Right lobe of liver (tissue), 6 donors: ENCODE measurements at regions not wholly inside any gene's neighbourhood (a gene's known extent, or its start where the extent isn't known, plus 50 kb on each side); places are given as distances from the start of the nearest gene placed in this dataset.

Experiments
- ATAC-seq, 4 donors: fragments of 200-7000 bp; cut with Tn5 transposase; one replicate each; pipeline ENCODE4 v1.9.1; 2020; ENCODE audit warnings: mild to moderate bottlenecking in 4 of 4, moderate library complexity in 4 of 4
- DNase-seq, 3 donors: peaks; one replicate each; pipeline ENCODE4 v3.0.0-alpha.2; 2020
- H3K27ac ChIP-seq, 3 donors: fragments of 200-600 bp; one replicate each; pipeline ENCODE4 v1.8.0; 2022
- H3K27me3 ChIP-seq, 2 donors: fragments of 200-600 bp; one replicate each; pipeline ENCODE4 v1.8.0; 2022
- H3K36me3 ChIP-seq, 4 donors: fragments of 200-600 bp; sonication (generic) in 1 of 4; one replicate each; pipeline versions ENCODE4 v1.5.1 to v1.8.0; 2017 to 2022; ENCODE audit warnings: control low read depth in 1 of 4
- H3K4me1 ChIP-seq, 4 donors: fragments of 200-600 bp; sonication (generic) in 1 of 4; one replicate each; pipeline versions ENCODE4 v1.5.1 to v1.8.0; 2017 to 2022; ENCODE audit warnings: control low read depth in 1 of 4
- H3K4me3 ChIP-seq, 3 donors: fragments of 200-600 bp; one replicate each; pipeline ENCODE4 v1.8.0; 2022
- H3K9me3 ChIP-seq, 4 donors: fragments of 200-600 bp; sonication (generic) in 1 of 4; one replicate each; pipeline versions ENCODE4 v1.5.1 to v1.8.0; 2017 to 2022; ENCODE audit warnings: control low read depth in 1 of 4
- POLR2A ChIP-seq: fragments of 450-650 bp; IDR thresholded peaks from one replicate; pipeline ENCODE4 v1.6.1; 2017; ENCODE audit warnings: antibody characterized with exemption, mild to moderate bottlenecking
- WGBS: methylation state at CpG from one replicate; pipeline ENCODE4 v1.1.6; 2018; ENCODE audit warnings: low coverage, low lambda C conversion rate; ENCODE audit not compliant: insufficient coverage; ENCODE audit errors: missing lambda C conversion rate; 5-methylcytosine and 5-hydroxymethylcytosine counted together
- intact Hi-C, 2 donors: fragments of 100-400 bp; cut with DNase I; formaldehyde crosslinking; loops; one replicate each; pipeline versions ENCODE4 v1.11.2 to v1.14.1; 2022
- TF ChIP-seq, protein P1 (sequence below), 4 donors: fragments of 200-600 bp in 3 of 4; fragments of 450-650 bp in 1 of 4; IDR thresholded peaks; one replicate each; pipeline versions ENCODE4 v1.5.1 to v1.8.0; 2016 to 2022; ENCODE audit warnings: antibody characterized with exemption in 4 of 4, mild to moderate bottlenecking in 2 of 4
- donor health status: DM: no; HTN: yes; CAD: no.
- donor health status: DM: no; HTN: no; CAD: no.
- donor health status: DM: no; HTN: no; CAD: no.
- donor health status: DM: no; HTN: yes; CAD: no.
- donor health status: DM: no; HTN: yes; CAD: no.

DNA sequence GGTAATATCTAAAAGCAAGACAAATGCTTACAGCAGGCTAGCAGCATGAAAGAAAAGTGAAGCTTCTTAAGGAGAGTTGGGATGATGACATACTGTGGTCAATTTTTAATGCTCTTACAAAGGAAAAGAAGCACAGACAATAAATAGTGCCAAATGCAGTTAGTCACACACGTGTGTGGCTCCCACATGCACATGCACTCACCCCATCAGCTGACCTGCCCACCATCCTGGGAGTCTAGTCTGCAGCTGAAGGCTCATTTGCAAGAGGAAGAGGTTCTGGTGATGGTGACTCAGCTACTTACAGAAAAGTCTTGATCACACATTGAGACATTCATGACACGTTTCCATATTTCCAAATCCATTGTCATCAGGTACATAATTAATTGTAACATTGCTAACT lies 129.3 kb downstream of the MRPL36 start:
- intact Hi-C loops: no loop called here
- ATAC-seq (no peak), DNase-seq (no peak)
- no peak overlapping the region for H3K4me3 ChIP-seq
- H3K27me3 ChIP-seq: peaks cover 0 to 9% of the 10 kb centered on the region in 2 donors
- 21% methylated on average over 2 of the region's 2 CpGs for WGBS
- H3K9me3 ChIP-seq: no peaks in the 10 kb centered on the region
- no peak for TF ChIP-seq POLR2A
- TF ChIP-seq, protein P1, sequence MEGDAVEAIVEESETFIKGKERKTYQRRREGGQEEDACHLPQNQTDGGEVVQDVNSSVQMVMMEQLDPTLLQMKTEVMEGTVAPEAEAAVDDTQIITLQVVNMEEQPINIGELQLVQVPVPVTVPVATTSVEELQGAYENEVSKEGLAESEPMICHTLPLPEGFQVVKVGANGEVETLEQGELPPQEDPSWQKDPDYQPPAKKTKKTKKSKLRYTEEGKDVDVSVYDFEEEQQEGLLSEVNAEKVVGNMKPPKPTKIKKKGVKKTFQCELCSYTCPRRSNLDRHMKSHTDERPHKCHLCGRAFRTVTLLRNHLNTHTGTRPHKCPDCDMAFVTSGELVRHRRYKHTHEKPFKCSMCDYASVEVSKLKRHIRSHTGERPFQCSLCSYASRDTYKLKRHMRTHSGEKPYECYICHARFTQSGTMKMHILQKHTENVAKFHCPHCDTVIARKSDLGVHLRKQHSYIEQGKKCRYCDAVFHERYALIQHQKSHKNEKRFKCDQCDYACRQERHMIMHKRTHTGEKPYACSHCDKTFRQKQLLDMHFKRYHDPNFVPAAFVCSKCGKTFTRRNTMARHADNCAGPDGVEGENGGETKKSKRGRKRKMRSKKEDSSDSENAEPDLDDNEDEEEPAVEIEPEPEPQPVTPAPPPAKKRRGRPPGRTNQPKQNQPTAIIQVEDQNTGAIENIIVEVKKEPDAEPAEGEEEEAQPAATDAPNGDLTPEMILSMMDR (IDR thresholded peaks at IDR 0.05): no peak
- no peak overlapping the region for H3K27ac ChIP-seq
- no peaks in the 10 kb centered on the region for H3K36me3 ChIP-seq
- no peaks in the 10 kb centered on the region for H3K4me1 ChIP-seq

DNA sequence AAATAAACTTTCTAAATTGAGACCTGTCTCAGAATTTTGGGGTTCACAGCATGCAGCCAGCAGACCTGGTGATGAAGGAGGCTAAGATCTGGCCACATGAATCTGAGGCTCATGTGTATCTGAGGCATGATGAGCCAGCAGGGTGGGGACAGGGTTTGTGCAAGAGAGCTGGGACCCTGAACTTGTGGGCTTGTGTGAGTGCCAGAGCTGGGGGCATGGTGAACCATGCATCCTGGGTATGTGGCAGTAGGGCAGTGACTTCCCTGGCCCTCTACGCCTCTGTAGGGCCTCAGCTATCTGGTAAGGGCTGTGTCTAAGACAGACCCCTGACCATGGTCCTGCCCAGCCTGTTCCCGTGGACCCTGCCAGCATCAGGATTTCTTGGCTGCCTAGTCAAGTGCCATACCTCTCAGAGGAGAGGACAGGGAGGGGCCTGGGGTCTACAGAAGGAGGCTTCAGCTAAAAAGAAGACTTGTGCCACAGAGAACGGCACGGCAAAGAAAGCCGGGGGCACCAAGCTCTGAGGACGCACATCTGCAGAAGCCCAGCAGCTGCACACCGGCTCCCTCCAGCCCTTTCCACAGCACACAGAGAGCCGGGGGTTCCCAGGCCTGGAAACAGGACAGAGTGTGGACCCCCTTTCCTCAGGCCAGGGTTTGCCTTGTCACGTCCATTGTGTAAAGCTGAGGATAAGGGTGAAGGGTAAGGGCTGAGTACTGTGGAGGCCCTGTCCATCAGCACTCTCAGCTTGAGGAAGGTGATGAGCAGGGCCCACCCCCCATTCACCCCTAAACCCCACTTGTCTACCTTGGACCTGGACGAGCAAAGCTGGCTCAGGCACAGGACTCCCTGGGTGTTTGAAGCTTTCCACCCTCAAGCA lies 130.1 kb downstream of the MRPL36 start:
- no peak overlapping the region for H3K27ac ChIP-seq
- no peaks in the 10 kb centered on the region for H3K4me1 ChIP-seq
- 72% methylated on average over 6 of the region's 10 CpGs for WGBS
- ATAC-seq (no peak), DNase-seq (no peak)
- H3K36me3 ChIP-seq: no peaks in the 10 kb centered on the region
- H3K4me3 ChIP-seq: no peak overlapping the region
- intact Hi-C loops: no loop called here
- no peak for TF ChIP-seq POLR2A
- TF ChIP-seq, protein P1 (IDR thresholded peaks at IDR 0.05): no peak
- H3K9me3 ChIP-seq: no peaks in the 10 kb centered on the region
- H3K27me3 ChIP-seq: peaks cover 0 to 9% of the 10 kb centered on the region in 2 donors

DNA sequence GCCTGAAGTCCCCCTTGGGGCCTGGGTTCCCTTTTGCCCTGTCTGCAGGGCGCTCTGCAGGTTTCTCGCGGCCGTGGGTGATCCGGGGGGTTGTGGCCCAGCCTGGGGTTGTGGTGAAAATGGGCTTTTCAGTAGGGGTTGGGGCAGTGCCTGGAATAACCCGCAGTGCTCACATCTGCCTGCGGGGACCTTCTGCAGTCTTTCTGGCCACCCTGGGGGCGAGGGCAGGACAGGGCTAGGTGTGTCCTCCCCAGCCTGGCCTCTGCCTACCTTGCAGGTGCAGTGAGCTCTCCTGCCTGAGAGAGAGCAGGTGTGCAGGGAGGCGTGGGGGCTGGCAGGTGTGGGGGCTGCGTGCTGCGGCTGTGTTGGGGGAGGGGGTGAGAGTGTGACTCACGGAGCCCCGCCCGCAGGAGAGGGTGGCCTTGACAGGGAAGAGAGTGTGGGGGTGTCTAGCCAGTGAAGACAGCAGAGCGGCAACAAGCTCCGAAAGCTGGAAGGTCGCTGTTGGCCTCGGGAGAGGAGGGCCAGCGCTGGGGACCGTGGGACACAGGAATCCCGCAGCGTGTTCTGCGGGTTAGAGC lies 131.4 kb downstream of the MRPL36 start:
- DNase-seq: no peak

DNA sequence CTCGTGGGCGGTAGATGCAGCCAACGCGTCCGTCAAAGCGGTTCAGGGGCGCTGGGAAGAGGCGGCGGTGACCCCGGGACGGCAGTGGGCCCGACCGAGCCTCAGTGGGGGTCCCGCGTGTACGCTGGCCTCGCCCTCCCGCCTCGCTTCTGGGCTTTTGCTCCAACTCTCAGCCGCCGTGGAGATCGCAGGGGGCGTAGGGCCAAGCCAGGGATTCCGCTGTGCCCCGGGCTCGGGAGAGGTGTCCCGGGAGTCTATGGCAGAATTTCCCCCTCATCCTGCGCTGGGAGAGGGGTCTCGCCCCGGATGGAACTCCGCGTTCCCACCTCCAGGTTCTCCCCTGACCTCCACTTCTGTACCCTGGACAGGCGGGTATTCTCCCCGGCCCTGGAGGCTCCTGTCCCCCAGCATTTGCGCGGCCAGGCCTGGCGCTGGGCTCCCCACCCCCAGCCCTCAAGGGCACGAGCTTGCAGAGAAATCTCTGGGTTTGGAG lies 131.9 kb downstream of the MRPL36 start:
- ATAC-seq (peak in 1 of 4 donors; percentile 10), DNase-seq (no peak)
- Histone ChIP-seq H3K4me1 (no peaks in the 10 kb centered on the region), H3K4me3 (no peak overlapping the region), H3K27ac (no peak overlapping the region), H3K27me3 (peaks cover 0 to 9% of the 10 kb centered on the region in 2 donors), H3K36me3 (no peaks in the 10 kb centered on the region), H3K9me3 (no peaks in the 10 kb centered on the region)
- intact Hi-C loops: no loop called here
- TF ChIP-seq, protein P1 (IDR thresholded peaks at IDR 0.05): no peak
- TF ChIP-seq POLR2A: no peak
- no CpG with 5 or more reads among the region's 38 CpGs for WGBS

More for the DNA sequence above, 131.4 kb downstream of the MRPL36 start:
- no peaks in the 10 kb centered on the region for H3K4me1 ChIP-seq
- TF ChIP-seq, protein P1 (IDR thresholded peaks at IDR 0.05): no peak
- ATAC-seq: peak in 1 of 4 donors; percentile 21
- H3K4me3 ChIP-seq: no peak overlapping the region
- H3K9me3 ChIP-seq: no peaks in the 10 kb centered on the region
- peaks cover 0 to 9% of the 10 kb centered on the region in 2 donors for H3K27me3 ChIP-seq
- intact Hi-C loops: no loop called here
- H3K27ac ChIP-seq: no peak overlapping the region
- no peaks in the 10 kb centered on the region for H3K36me3 ChIP-seq
- 19% methylated on average over 9 of the region's 23 CpGs for WGBS
